ENCODE measurements at regions not wholly inside any gene's neighbourhood (a gene's known extent, or its start where the extent isn't known, plus 50 kb on each side); places are given as distances from the start of the nearest gene placed in this dataset.

- POLR2A ChIA-PET, result no interaction called here
- TF ChIP-seq, protein P1, sequence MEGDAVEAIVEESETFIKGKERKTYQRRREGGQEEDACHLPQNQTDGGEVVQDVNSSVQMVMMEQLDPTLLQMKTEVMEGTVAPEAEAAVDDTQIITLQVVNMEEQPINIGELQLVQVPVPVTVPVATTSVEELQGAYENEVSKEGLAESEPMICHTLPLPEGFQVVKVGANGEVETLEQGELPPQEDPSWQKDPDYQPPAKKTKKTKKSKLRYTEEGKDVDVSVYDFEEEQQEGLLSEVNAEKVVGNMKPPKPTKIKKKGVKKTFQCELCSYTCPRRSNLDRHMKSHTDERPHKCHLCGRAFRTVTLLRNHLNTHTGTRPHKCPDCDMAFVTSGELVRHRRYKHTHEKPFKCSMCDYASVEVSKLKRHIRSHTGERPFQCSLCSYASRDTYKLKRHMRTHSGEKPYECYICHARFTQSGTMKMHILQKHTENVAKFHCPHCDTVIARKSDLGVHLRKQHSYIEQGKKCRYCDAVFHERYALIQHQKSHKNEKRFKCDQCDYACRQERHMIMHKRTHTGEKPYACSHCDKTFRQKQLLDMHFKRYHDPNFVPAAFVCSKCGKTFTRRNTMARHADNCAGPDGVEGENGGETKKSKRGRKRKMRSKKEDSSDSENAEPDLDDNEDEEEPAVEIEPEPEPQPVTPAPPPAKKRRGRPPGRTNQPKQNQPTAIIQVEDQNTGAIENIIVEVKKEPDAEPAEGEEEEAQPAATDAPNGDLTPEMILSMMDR (IDR thresholded peaks at IDR 0.05; ENCODE audit: control extremely low read depth, extremely low read depth, low read depth, missing control alignments), result no peak
- DNase-seq (ENCODE audit: extremely low spot score), result no peak
- CTCF ChIA-PET, result no interaction called here
Measured at GRCh38 chr6:81655696-81656095, 96.8 kb downstream of the TENT5A start.

GRCh38 chr6:81648502-81648901 lies 104.0 kb downstream of the TENT5A start:
- TF ChIP-seq, protein P1 (IDR thresholded peaks at IDR 0.05; ENCODE audit: control extremely low read depth, extremely low read depth, low read depth, missing control alignments), result no peak
- ChIA-PET CTCF (no interaction called here), POLR2A (no interaction called here)
- no peak for DNase-seq (ENCODE audit: extremely low spot score)

GRCh38 chr6:81643156-81643555 lies 109.3 kb downstream of the TENT5A start:
- TF ChIP-seq, protein P1 (IDR thresholded peaks at IDR 0.05; ENCODE audit: control extremely low read depth, extremely low read depth, low read depth, missing control alignments), result no peak
- POLR2A ChIA-PET, result no interaction called here
- no peak for DNase-seq (ENCODE audit: extremely low spot score)
- CTCF ChIA-PET, result interaction anchor here (2.8 kb wide), 1 partner anchor 11 kb away, joined by 9 read pairs; no protein-coding TSS in a partner anchor

DNA sequence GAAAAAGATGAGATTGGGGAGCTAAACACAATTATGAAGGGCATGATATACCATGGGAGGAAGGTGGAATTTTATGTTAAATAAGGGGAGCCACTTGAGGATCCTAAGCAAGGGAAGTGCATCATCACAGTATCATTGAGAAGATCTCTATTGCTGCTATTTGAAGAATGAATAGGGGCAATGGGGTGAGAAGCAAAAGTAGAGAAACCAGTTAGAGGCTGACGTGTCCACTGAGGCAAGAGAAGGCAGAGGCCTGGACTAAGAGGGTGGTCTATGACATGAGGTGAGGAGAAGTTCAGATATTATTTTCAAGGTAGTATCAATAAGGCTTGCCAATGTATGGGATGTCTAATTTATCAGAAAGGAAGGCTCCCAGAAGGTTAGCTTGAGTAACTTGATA lies 111.6 kb downstream of the TENT5A start:
- POLR2A ChIA-PET, result no interaction called here
- no peak for DNase-seq (ENCODE audit: extremely low spot score)
- TF ChIP-seq, protein P1 (IDR thresholded peaks at IDR 0.05; ENCODE audit: control extremely low read depth, extremely low read depth, low read depth, missing control alignments), result no peak
- CTCF ChIA-PET, result no interaction called here

GRCh38 chr6:81640126-81640525 lies 112.4 kb downstream of the TENT5A start:
- TF ChIP-seq, protein P1 (IDR thresholded peaks at IDR 0.05; ENCODE audit: control extremely low read depth, extremely low read depth, low read depth, missing control alignments), result no peak
- ChIA-PET CTCF (no interaction called here), POLR2A (no interaction called here)
- DNase-seq (ENCODE audit: extremely low spot score), result no peak

DNA sequence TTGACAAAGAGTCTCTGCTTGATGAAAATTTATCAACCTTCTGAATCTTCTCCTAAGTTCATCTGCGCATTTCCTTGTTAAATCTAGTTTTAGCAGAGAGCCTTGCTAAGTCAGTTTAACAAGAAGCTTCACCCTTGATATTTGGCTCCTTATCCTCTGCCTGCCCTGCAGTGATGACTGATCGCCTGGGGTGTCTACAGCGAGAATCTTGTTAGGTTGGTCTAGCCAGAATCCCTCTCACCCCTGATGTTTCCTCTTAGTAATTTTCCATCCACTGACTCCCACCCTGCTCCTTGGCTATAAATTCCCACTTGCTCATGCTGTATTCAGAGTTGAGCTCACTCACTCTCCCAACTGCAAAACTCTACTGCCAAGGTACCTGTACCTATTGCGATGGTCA lies 114.1 kb downstream of the TENT5A start:
- POLR2A ChIA-PET, result no interaction called here
- TF ChIP-seq, protein P1 (IDR thresholded peaks at IDR 0.05; ENCODE audit: control extremely low read depth, extremely low read depth, low read depth, missing control alignments), result no peak
- no peak for DNase-seq (ENCODE audit: extremely low spot score)
- CTCF ChIA-PET, result interaction anchor here (1.2 kb wide), 1 partner anchor 19 kb away, joined by 4 read pairs; no protein-coding TSS in a partner anchor

Measured in GM10248 (cell line).